Left ventricle myocardium inferior (tissue), 1 donor: ENCODE measurements at regions not wholly inside any gene's neighbourhood (a gene's known extent, or its start where the extent isn't known, plus 50 kb on each side); places are given as distances from the start of the nearest gene placed in this dataset.
A peak's percentile ranks its signal among the peaks of the same experiment; 100 is the strongest.

Experiments used
- DNase-seq: peaks from one replicate; pipeline ENCODE4 v3.0.0-alpha.2; 2020
- H3K27ac ChIP-seq: fragments of 200-600 bp; replicated peaks from 2 replicates; pipeline ENCODE4 v1.8.0; 2021
- H3K27me3 ChIP-seq: fragments of 200-600 bp; 2 replicates; pipeline ENCODE4 v1.8.0; 2021; ENCODE audit warnings: low read depth
- H3K36me3 ChIP-seq: fragments of 200-600 bp; 2 replicates; pipeline ENCODE4 v1.8.0; 2021
- H3K4me1 ChIP-seq: fragments of 200-600 bp; 2 replicates; pipeline ENCODE4 v1.8.0; 2021
- H3K4me3 ChIP-seq: fragments of 200-600 bp; 2 replicates; pipeline ENCODE4 v1.8.0; 2021; ENCODE audit warnings: mild to moderate bottlenecking, moderate library complexity
- H3K9me3 ChIP-seq: fragments of 200-600 bp; replicated peaks from 2 replicates; pipeline ENCODE4 v1.8.0; 2021
- CTCF ChIP-seq: fragments of 200-600 bp; IDR thresholded peaks from 2 replicates; pipeline ENCODE4 v1.8.0; 2021; ENCODE audit warnings: antibody characterized with exemption, mild to moderate bottlenecking, borderline replicate concordance
- intact Hi-C: fragments of 100-400 bp; cut with micrococcal nuclease; formaldehyde crosslinking; loops from one replicate; pipeline ENCODE4 v1.11.0; 2022
- donor health status: DM: no; HTN: yes; CAD: no; lungs with severe emphysema.

- H3K27ac ChIP-seq: no peak overlapping the region
- no peaks in the 10 kb centered on the region for H3K36me3 ChIP-seq
- intact Hi-C loops: no loop called here
These were observed 165.0 kb downstream of the RHOU start for GRCh38 chr1:228900099-228900885.

GRCh38 chr1:228900886-228901392 is 165.7 kb downstream of the RHOU start:
- intact Hi-C loops: no loop called here
- H3K36me3 ChIP-seq: no peaks in the 10 kb centered on the region
- no peak for DNase-seq
- H3K9me3 ChIP-seq: no peaks in the 10 kb centered on the region
- H3K4me1 ChIP-seq: peaks cover 19% of the 10 kb centered on the region
- H3K4me3 ChIP-seq: no peak overlapping the region
- H3K27me3 ChIP-seq: peaks cover 31% of the 10 kb centered on the region
- no peak for TF ChIP-seq CTCF
- no peak overlapping the region for H3K27ac ChIP-seq

More at GRCh38 chr1:228900099-228900885, 165.0 kb downstream of the RHOU start:
- peak; percentile 22 for DNase-seq
- TF ChIP-seq CTCF: no peak
- Histone ChIP-seq H3K27me3 (peaks cover 31% of the 10 kb centered on the region), H3K4me3 (no peak overlapping the region), H3K4me1 (peaks cover 19% of the 10 kb centered on the region), H3K9me3 (no peaks in the 10 kb centered on the region)

- H3K36me3 ChIP-seq: no peaks in the 10 kb centered on the region
- H3K4me3 ChIP-seq: no peak overlapping the region
- TF ChIP-seq CTCF: no peak
- H3K4me1 ChIP-seq: peaks cover 19% of the 10 kb centered on the region
- peaks cover 31% of the 10 kb centered on the region for H3K27me3 ChIP-seq
- intact Hi-C loops: no loop called here
- no peak overlapping the region for H3K27ac ChIP-seq
- no peaks in the 10 kb centered on the region for H3K9me3 ChIP-seq
- DNase-seq: no peak
These were observed 166.8 kb downstream of the RHOU start for GRCh38 chr1:228901936-228902681.

GRCh38 chr1:228902781-228903433 is 167.6 kb downstream of the RHOU start:
- TF ChIP-seq CTCF: no peak
- Histone ChIP-seq H3K4me3 (no peak overlapping the region), H3K36me3 (no peaks in the 10 kb centered on the region), H3K27ac (peak overlapping the region; percentile 52), H3K4me1 (peaks cover 19% of the 10 kb centered on the region), H3K9me3 (peaks cover 6% of the 10 kb centered on the region), H3K27me3 (peaks cover 31% of the 10 kb centered on the region)
- intact Hi-C loops: no loop called here
- peak; percentile 64 for DNase-seq

- Histone ChIP-seq H3K27ac (peak overlapping the region; percentile 52), H3K4me1 (peaks cover 19% of the 10 kb centered on the region), H3K4me3 (no peak overlapping the region), H3K27me3 (peaks cover 31% of the 10 kb centered on the region), H3K36me3 (no peaks in the 10 kb centered on the region), H3K9me3 (peaks cover 12% of the 10 kb centered on the region)
- intact Hi-C loops: no loop called here
- no peak for DNase-seq
- no peak for TF ChIP-seq CTCF
These were observed 168.3 kb downstream of the RHOU start for GRCh38 chr1:228903434-228904071.
